Karpas-422 (cell line): ENCODE measurements at regions not wholly inside any gene's neighbourhood (a gene's known extent, or its start where the extent isn't known, plus 50 kb on each side); places are given as distances from the start of the nearest gene placed in this dataset.
A peak's percentile ranks its signal among the peaks of the same experiment; 100 is the strongest.

Source experiments
- DNase-seq: peaks from one replicate; pipeline ENCODE4 v3.0.0-alpha.2; 2015
- H2AFZ ChIP-seq: fragments of 200-600 bp; sonication (generic); 2 replicates; pipeline ENCODE4 v1.6.1; 2014; ENCODE audit warnings: antibody characterized with exemption, low read length, mixed read lengths
- H3K27ac ChIP-seq: fragments of 200-600 bp; sonication (generic); 2 replicates; pipeline ENCODE4 v1.5.1; 2014; ENCODE audit warnings: mild to moderate bottlenecking, low read length, moderate library complexity
- H3K27me3 ChIP-seq: fragments of 200-600 bp; sonication (generic); 2 replicates; pipeline ENCODE4 v1.6.1; 2014; ENCODE audit warnings: low read length, mixed read lengths
- H3K36me3 ChIP-seq: fragments of 200-600 bp; sonication (generic); 2 replicates; pipeline ENCODE4 v1.6.1; 2014; ENCODE audit warnings: low read length, mixed read lengths; ENCODE audit not compliant: insufficient read depth
- H3K4me1 ChIP-seq: fragments of 200-600 bp; sonication (generic); 2 replicates; pipeline ENCODE4 v1.6.1; 2014; ENCODE audit warnings: mild to moderate bottlenecking, low read length, mixed read lengths
- H3K4me2 ChIP-seq: fragments of 200-600 bp; sonication (generic); 2 replicates; pipeline ENCODE4 v1.6.1; 2014; ENCODE audit warnings: low read length, low read depth, mild to moderate bottlenecking; ENCODE audit not compliant: poor library complexity, severe bottlenecking
- H3K4me3 ChIP-seq: fragments of 200-600 bp; sonication (generic); 2 replicates; pipeline ENCODE4 v1.5.1; 2014; ENCODE audit warnings: mild to moderate bottlenecking, antibody characterized with exemption, low read length, mixed read lengths
- H3K79me2 ChIP-seq: fragments of 200-600 bp; sonication (generic); 2 replicates; pipeline ENCODE4 v1.6.1; 2014; ENCODE audit warnings: mild to moderate bottlenecking, low read length, mixed read lengths
- H3K9ac ChIP-seq: fragments of 200-600 bp; sonication (generic); 2 replicates; pipeline ENCODE4 v1.6.0; 2014; ENCODE audit warnings: low read length
- H3K9me2 ChIP-seq: fragments of 200-600 bp; sonication (generic), shearing (Covaris generic); replicated peaks from 2 replicates; pipeline ENCODE4 v1.6.0; 2014; ENCODE audit warnings: mild to moderate bottlenecking, low read length, moderate library complexity; ENCODE audit not compliant: insufficient read depth
- H3K9me3 ChIP-seq: fragments of 300-700, 200-600 bp; sonication (generic); 2 replicates; pipeline ENCODE4 v1.6.1; 2014; ENCODE audit warnings: low read length, mixed read lengths
- H4K20me1 ChIP-seq: fragments of 200-600 bp; sonication (generic); 2 replicates; pipeline ENCODE4 v1.6.1; 2014; ENCODE audit warnings: mild to moderate bottlenecking, antibody characterized with exemption, low read length, low read depth; ENCODE audit not compliant: insufficient read depth

DNA sequence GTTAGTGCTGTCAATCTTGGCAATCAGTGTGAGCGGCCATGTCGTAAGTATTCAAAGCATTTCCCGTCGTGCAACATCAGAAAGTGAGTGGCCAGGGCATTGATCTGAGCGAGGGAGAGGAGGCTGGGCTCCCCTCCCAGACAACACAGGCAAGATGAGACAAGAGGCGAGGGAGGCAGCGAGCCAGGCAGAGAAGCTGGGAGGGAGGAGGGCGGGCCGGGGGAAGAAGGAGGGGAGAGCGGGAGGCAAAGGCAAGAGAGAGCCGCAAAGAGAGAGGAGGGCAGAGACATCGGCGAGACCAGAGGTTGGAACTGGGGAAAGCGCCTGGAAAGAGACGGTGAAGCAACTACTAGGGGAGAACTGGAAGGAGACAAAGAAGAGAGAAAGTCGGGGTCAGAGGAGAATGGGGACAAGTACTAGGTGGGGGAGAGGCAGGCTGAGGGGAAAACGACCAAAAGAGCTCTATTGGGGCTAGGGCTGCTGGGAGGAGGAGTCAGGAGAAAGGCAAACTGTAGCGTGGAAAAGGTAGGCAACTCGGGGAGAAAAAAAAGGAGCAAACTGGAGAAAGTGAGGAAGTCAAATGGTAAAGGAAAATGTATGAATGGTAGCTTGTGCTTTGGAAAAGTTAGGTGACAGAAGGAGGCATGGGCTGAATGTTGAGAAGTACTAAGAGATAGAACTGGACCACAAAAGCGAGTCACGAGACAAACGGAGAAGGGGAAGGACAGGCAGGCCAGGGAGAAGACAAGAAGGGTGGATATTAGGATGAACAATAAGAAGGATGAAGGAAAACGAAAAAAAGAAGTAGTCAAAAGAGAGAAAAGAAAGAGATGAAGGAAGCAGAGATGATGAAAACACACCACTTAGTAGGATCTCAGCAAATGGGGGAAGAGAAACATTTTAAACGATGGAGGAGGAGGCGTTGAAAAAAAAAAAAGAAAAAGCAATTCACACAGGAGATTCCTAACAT, 130.5 kb upstream of the C11orf58 start:
- DNase-seq = no peak
- Histone ChIP-seq H3K4me2 (no peak overlapping the region), H3K9me3 (no peaks in the 10 kb centered on the region), H3K4me1 (no peaks in the 10 kb centered on the region), H3K27ac (no peak overlapping the region), H3K9ac (no peak overlapping the region), H3K36me3 (no peaks in the 10 kb centered on the region), H3K27me3 (no peaks in the 10 kb centered on the region), H4K20me1 (no peaks in the 10 kb centered on the region), H3K79me2 (no peaks in the 10 kb centered on the region), H2AFZ (no peak overlapping the region), H3K4me3 (no peak overlapping the region), H3K9me2 (no peaks in the 10 kb centered on the region)

DNA sequence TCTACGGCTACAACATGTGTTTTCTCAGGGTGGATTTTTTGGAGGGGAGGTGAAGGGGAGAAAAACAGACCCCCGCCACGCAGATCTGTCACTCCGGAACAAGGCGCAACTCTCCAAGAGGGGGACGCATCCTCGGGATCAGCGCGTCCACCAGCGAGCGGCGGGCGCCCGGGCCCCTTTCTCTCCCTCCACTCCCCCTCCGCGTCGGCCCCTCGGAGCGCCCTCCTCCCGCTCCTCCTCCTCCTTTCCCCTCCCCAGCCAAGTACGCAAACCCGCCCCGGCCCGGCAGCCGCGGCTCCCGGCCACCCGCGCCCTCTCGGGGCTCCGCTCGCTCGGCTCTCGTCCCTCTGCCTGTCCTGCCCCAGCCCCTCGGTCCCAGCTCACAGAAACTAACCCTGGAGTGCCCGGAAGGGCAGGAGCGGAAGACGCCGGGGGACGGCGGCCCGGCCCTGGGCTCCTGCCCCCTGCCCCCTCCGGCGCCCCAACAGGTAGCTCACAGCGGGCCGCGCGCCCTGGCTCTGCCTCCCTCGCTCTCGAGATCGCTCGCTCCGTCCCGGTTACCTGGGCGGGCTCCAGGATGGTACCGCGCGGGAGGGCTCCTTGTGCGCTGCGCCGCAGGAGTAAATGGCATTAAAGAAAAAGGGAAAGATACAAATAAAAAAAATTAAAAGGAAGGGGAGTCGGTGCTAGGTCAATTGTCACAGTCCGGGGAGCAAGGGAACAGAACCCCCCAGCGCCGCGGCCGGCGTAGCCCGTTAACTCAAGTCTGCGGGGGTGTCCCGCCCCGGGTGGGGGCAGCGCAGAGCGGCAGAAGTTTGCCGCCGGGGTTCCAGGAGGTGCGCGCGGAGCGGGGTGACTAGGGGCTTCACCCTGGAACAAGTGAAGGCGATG, 131.4 kb upstream of the C11orf58 start:
- Histone ChIP-seq H3K36me3 (no peaks in the 10 kb centered on the region), H2AFZ (no peak overlapping the region), H3K9me3 (no peaks in the 10 kb centered on the region), H3K9me2 (no peaks in the 10 kb centered on the region), H3K79me2 (no peaks in the 10 kb centered on the region), H3K4me1 (no peaks in the 10 kb centered on the region), H3K4me2 (no peak overlapping the region), H3K27ac (no peak overlapping the region), H3K9ac (no peak overlapping the region), H4K20me1 (no peaks in the 10 kb centered on the region), H3K4me3 (no peak overlapping the region), H3K27me3 (no peaks in the 10 kb centered on the region)
- no peak for DNase-seq

DNA sequence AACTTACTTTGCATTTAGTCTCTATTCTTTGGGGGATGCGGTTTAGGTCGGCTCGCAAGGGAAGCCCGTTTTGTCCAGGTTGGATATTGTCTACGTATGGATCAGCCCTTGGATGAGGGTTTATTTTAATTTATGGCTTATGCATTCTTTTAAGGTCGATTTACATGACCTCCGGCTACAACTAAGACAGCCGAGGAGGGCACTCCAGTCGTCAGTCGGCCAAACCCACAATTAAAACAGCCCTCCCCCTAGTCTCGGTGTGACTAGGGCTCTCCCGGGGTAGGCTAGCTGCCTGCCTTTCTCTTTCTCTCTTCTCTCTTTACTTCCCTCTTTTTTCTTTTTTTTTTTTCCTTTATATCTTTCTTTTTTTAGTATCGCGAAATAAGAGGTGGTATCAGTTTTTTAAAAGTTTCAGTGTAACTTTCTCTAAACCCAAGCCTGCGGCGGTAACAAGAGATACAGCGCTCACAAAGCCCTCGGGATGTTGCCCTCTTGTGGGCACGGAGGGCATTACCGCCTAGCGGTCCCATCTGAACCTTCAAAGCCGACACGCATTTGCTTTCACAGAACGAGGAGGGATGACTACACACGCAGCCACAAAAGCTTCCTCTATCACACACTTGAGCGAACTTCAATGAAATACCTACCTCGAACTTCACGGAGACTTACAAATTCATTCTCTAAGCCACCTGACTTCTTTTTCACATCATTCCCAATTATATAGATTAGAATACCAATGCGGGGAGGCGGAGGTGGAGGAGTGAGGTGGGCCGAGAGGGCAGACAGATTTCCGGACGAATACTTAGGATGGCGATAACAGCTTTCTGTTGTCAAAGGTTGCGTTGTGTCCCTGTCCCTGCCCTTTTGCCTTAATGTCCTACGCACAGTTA, 132.3 kb upstream of the C11orf58 start:
- H2AFZ ChIP-seq = no peak overlapping the region
- H3K9me2 ChIP-seq = no peaks in the 10 kb centered on the region
- no peaks in the 10 kb centered on the region for H3K4me1 ChIP-seq
- DNase-seq = peak; percentile 81
- H3K9me3 ChIP-seq = no peaks in the 10 kb centered on the region
- H3K9ac ChIP-seq = no peak overlapping the region
- H3K36me3 ChIP-seq = no peaks in the 10 kb centered on the region
- no peaks in the 10 kb centered on the region for H3K27me3 ChIP-seq
- no peaks in the 10 kb centered on the region for H4K20me1 ChIP-seq
- H3K27ac ChIP-seq = no peak overlapping the region
- H3K4me3 ChIP-seq = no peak overlapping the region
- no peak overlapping the region for H3K4me2 ChIP-seq
- H3K79me2 ChIP-seq = no peaks in the 10 kb centered on the region

DNA sequence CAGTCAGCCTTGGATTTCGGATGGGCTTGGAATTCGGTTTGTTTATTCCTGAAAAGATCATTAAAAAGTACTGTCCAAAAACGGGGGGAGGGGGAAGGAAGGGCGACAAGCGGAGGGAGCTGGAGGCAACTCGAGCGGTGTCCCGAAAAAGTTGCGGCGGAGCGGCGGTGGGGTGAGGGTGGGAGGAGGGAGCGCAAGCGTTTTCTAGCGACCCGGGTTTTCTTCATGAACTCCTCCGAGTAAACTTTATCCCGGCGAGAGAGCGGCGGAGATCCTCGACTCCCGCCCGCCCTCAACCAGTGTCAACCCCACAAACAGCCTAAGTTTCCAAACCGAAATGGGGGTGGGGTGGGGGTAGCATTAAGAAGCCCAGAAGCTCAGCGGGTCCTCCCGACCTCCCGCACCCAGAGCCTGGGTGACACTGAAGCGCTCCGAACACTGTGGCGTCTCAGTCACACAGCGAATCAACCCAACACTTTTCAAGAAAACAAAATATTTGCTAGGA, 133.0 kb upstream of the C11orf58 start:
- no peak overlapping the region for H3K4me2 ChIP-seq
- no peak overlapping the region for H3K27ac ChIP-seq
- no peaks in the 10 kb centered on the region for H4K20me1 ChIP-seq
- no peaks in the 10 kb centered on the region for H3K9me2 ChIP-seq
- no peak overlapping the region for H3K4me3 ChIP-seq
- no peak overlapping the region for H3K9ac ChIP-seq
- H3K27me3 ChIP-seq = no peaks in the 10 kb centered on the region
- no peak for DNase-seq
- no peaks in the 10 kb centered on the region for H3K79me2 ChIP-seq
- H3K36me3 ChIP-seq = no peaks in the 10 kb centered on the region
- H3K4me1 ChIP-seq = no peaks in the 10 kb centered on the region
- H2AFZ ChIP-seq = no peak overlapping the region
- H3K9me3 ChIP-seq = no peaks in the 10 kb centered on the region

DNA sequence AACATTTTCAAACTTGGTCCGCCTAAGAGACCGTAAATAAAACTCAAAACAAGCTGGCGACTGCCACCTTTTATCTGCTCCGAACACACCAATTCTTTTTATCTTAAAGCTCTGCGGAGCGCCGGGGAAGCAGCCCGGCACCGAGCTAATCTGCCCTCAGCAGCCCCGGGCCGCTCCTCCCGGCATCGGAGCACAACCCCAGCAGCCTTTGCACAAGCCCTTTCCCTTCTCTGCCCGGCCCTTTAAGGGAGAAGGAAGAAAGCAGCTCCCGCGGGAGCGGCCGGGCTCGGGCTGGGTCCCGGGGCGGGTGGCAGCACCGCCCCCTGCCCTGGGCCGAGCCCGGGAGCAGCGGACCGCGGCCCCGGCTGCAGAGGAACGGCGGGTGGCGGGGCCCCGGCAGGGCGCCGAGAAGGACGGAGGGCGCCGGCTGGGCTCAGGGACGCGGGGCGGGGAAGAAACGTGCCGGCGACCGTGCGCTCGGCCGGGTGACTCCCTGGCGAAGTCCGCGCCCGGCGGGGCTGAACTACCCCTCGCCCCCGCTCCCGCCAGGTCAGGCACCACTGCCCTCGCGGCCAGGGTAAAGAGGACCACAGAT, 133.6 kb upstream of the C11orf58 start:
- H3K9ac ChIP-seq = no peak overlapping the region
- no peak overlapping the region for H3K27ac ChIP-seq
- H3K4me2 ChIP-seq = no peak overlapping the region
- H3K27me3 ChIP-seq = no peaks in the 10 kb centered on the region
- H3K36me3 ChIP-seq = no peaks in the 10 kb centered on the region
- no peaks in the 10 kb centered on the region for H3K4me1 ChIP-seq
- H3K9me2 ChIP-seq = no peaks in the 10 kb centered on the region
- H2AFZ ChIP-seq = no peak overlapping the region
- no peaks in the 10 kb centered on the region for H4K20me1 ChIP-seq
- H3K9me3 ChIP-seq = no peaks in the 10 kb centered on the region
- no peak for DNase-seq
- no peaks in the 10 kb centered on the region for H3K79me2 ChIP-seq
- no peak overlapping the region for H3K4me3 ChIP-seq

DNA sequence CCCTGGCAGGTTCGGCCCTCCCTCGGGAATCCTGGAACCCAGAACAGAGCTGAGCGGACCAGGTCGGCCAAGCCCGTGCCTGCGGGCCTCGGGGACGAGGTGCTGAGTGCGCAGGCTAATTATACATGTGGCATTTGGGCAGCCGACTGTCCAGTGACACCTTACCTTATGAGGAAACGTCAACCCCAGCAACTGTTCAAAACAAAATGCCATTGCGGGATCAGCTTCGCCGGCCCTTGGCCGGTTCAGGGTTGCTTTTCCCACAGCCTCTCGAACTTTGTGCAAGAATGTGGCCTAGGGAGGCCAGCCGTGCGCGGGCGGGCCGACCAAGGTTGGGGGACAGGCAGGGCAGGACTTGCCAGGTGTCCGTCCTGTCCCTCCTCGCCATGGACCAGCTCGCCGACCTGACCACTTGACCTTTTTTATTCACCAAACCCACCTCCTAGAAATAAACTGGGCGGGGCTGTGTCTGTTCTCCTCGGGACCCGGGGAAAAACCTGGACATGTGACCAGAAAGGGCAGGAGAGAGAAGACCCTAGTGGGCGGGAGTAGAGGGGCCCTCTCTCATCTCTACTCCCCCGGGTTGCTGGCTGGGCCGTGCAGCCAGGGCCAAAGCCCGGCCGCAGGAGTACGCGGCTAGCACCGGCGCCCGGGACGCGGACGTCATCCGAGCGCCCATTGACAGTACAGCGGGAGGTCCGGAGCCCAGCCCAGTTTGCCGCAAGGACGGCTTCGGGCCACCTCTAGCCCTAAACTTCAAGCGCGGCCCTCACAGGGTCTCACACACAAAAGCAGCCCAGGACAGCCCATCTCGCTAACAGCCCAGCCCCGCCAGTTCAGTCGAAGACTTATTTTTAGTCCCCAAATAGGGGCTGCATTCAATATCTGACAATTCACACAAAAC, 134.3 kb upstream of the C11orf58 start:
- no peak for DNase-seq
- no peaks in the 10 kb centered on the region for H3K27me3 ChIP-seq
- no peak overlapping the region for H3K4me3 ChIP-seq
- no peaks in the 10 kb centered on the region for H3K9me2 ChIP-seq
- H3K36me3 ChIP-seq = no peaks in the 10 kb centered on the region
- no peaks in the 10 kb centered on the region for H3K9me3 ChIP-seq
- H4K20me1 ChIP-seq = no peaks in the 10 kb centered on the region
- H3K79me2 ChIP-seq = no peaks in the 10 kb centered on the region
- H2AFZ ChIP-seq = no peak overlapping the region
- no peak overlapping the region for H3K4me2 ChIP-seq
- H3K9ac ChIP-seq = no peak overlapping the region
- H3K27ac ChIP-seq = no peak overlapping the region
- no peaks in the 10 kb centered on the region for H3K4me1 ChIP-seq

DNA sequence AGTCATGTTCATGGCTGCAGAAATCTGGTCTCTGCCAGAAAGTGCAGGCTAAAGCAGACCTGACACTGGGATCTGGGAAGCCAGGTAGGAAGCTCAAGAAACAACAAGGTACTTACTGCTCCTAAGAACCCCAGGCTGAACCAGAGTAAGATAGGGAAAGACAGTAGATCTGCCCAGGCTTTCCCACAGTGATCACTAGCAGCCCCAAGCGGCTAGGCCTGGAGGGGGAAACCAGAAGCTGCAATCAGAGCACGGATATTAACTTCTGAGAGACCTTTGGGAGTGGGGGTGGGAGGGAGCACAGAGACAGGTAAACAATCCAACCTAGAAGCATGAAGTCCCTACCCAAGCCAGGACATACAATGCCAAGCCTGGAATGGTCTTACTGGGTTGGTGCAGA, 135.2 kb upstream of the C11orf58 start:
- Histone ChIP-seq H3K4me3 (no peak overlapping the region), H3K4me2 (no peak overlapping the region), H3K9me3 (no peaks in the 10 kb centered on the region), H3K4me1 (no peaks in the 10 kb centered on the region), H3K9ac (no peak overlapping the region), H2AFZ (no peak overlapping the region), H3K79me2 (no peaks in the 10 kb centered on the region), H3K27ac (no peak overlapping the region), H4K20me1 (no peaks in the 10 kb centered on the region), H3K9me2 (no peaks in the 10 kb centered on the region), H3K27me3 (no peaks in the 10 kb centered on the region), H3K36me3 (no peaks in the 10 kb centered on the region)
- no peak for DNase-seq
